ENCODE measurements at regions not wholly inside any gene's neighbourhood (a gene's known extent, or its start where the extent isn't known, plus 50 kb on each side); places are given as distances from the start of the nearest gene placed in this dataset.
"Not testable (repeated sequence)": the region's sequence is repeated elsewhere in the genome, so short reads cannot be mapped to it uniquely, and the experiment has no call there.

- Histone ChIP-seq H3K4me3 (no peak overlapping the region), H3K27me3 (no peaks in the 10 kb centered on the region), H3K4me1 (no peaks in the 10 kb centered on the region), H3K9me3 (no peaks in the 10 kb centered on the region), H3K27ac (no peak overlapping the region), H3K36me3 (no peaks in the 10 kb centered on the region)
- intact Hi-C loops (cut with DNase I; ENCODE audit: low total_unique reads) = no loop called here
- TF ChIP-seq POLR2AphosphoS5 (IDR thresholded peaks at IDR 0.05) = no peak
- TF ChIP-seq CTCF (IDR thresholded peaks at IDR 0.05) = no peak
- no peak for TF ChIP-seq POLR2A (IDR thresholded peaks at IDR 0.05)
- no peak for DNase-seq (ENCODE audit: low spot score in 2 of 2)
These were observed 186.0 kb downstream of the ANKRD30B start for GRCh38 chr18:14933964-14934363.

- H3K4me1 ChIP-seq = no peaks in the 10 kb centered on the region
- no peaks in the 10 kb centered on the region for H3K36me3 ChIP-seq
- no peaks in the 10 kb centered on the region for H3K27me3 ChIP-seq
- no peaks in the 10 kb centered on the region for H3K9me3 ChIP-seq
- intact Hi-C loops (cut with DNase I; ENCODE audit: low total_unique reads) = no loop called here
- no peak overlapping the region for H3K4me3 ChIP-seq
- no peak for DNase-seq (ENCODE audit: low spot score in 2 of 2)
- TF ChIP-seq CTCF (IDR thresholded peaks at IDR 0.05) (no peak), POLR2AphosphoS5 (IDR thresholded peaks at IDR 0.05) (no peak), POLR2A (IDR thresholded peaks at IDR 0.05) (no peak)
- H3K27ac ChIP-seq = no peak overlapping the region
These were observed 187.2 kb downstream of the ANKRD30B start for GRCh38 chr18:14935210-14935609.

- Histone ChIP-seq H3K36me3 (no peaks in the 10 kb centered on the region), H3K27me3 (no peaks in the 10 kb centered on the region), H3K27ac (no peak overlapping the region), H3K4me3 (no peak overlapping the region), H3K4me1 (no peaks in the 10 kb centered on the region), H3K9me3 (no peaks in the 10 kb centered on the region)
- no peak for DNase-seq (ENCODE audit: low spot score in 2 of 2)
- TF ChIP-seq CTCF (IDR thresholded peaks at IDR 0.05) (no peak), POLR2AphosphoS5 (IDR thresholded peaks at IDR 0.05) (no peak), POLR2A (IDR thresholded peaks at IDR 0.05) (no peak)
- intact Hi-C loops (cut with DNase I; ENCODE audit: low total_unique reads) = no loop called here
These were observed 188.3 kb downstream of the ANKRD30B start for GRCh38 chr18:14936313-14936712.

- intact Hi-C loops (cut with DNase I; ENCODE audit: low total_unique reads) = no loop called here
- TF ChIP-seq CTCF (IDR thresholded peaks at IDR 0.05) = no peak
- TF ChIP-seq POLR2A (IDR thresholded peaks at IDR 0.05) = no peak
- TF ChIP-seq POLR2AphosphoS5 (IDR thresholded peaks at IDR 0.05) = no peak
- Histone ChIP-seq H3K4me1 (no peaks in the 10 kb centered on the region), H3K27me3 (no peaks in the 10 kb centered on the region), H3K4me3 (no peak overlapping the region), H3K36me3 (no peaks in the 10 kb centered on the region), H3K27ac (no peak overlapping the region), H3K9me3 (no peaks in the 10 kb centered on the region)
- no peak for DNase-seq (ENCODE audit: low spot score in 2 of 2)
These were observed 189.3 kb downstream of the ANKRD30B start for GRCh38 chr18:14937271-14937670.

GRCh38 chr18:14939141-14939540 is 191.2 kb downstream of the ANKRD30B start:
- Histone ChIP-seq H3K36me3 (no peaks in the 10 kb centered on the region), H3K4me3 (no peak overlapping the region), H3K4me1 (no peaks in the 10 kb centered on the region), H3K27me3 (no peaks in the 10 kb centered on the region), H3K27ac (no peak overlapping the region), H3K9me3 (no peaks in the 10 kb centered on the region)
- DNase-seq (ENCODE audit: low spot score in 2 of 2) = no peak
- intact Hi-C loops (cut with DNase I; ENCODE audit: low total_unique reads) = no loop called here
- TF ChIP-seq POLR2A (IDR thresholded peaks at IDR 0.05) (no peak), CTCF (IDR thresholded peaks at IDR 0.05) (no peak), POLR2AphosphoS5 (IDR thresholded peaks at IDR 0.05) (no peak)

- H3K4me3 ChIP-seq; H3K27me3 ChIP-seq; H3K36me3 ChIP-seq; H3K27ac ChIP-seq; H3K4me1 ChIP-seq; DNase-seq (ENCODE audit: low spot score in 2 of 2); H3K9me3 ChIP-seq; intact Hi-C loops (cut with DNase I; ENCODE audit: low total_unique reads): not testable (repeated sequence)
These were observed 192.1 kb downstream of the ANKRD30B start for GRCh38 chr18:14940106-14940505.

Measured in breast epithelium (tissue), 4 donors.